NCI-H2227 treated with DMSO at 0.1 percent for 48 hours (cell line): ENCODE measurements at regions not wholly inside any gene's neighbourhood (a gene's known extent, or its start where the extent isn't known, plus 50 kb on each side); places are given as distances from the start of the nearest gene placed in this dataset.
A peak's percentile ranks its signal among the peaks of the same experiment; 100 is the strongest.
"Not testable (repeated sequence)": the region's sequence is repeated elsewhere in the genome, so short reads cannot be mapped to it uniquely, and the experiment has no call there.

Experiments
- DNase-seq: peaks from one replicate; lab custom pipeline; 2025; lab: John Stamatoyannopoulos, UW

DNA sequence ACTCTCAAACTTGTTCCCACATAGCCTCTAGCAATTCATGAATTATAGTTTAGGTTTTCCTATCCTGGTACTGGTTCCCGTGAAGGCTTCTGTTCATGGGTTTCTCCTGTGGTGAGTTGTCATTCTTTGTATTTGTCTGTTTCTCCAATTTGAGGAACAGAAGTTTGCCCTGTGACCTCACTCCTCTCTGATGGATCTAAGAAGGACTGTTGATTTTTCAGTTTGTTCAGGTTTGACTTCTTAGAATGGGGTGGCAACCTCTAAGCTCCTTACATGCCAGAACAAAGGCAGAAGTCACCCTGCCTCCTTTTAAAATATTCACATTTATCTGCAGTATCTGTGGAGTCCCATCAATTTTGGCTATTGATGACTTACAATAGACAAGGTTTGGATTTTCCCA, 354.0 kb downstream of the SPRY2 start:
- DNase-seq, result no peak

GRCh38 chr13:79974935-79975650, 365.8 kb downstream of the SPRY2 start:
- not testable (repeated sequence) for DNase-seq

- DNase-seq, result no peak
Measured at GRCh38 chr13:79973533-79973963, 367.4 kb downstream of the SPRY2 start.

DNA sequence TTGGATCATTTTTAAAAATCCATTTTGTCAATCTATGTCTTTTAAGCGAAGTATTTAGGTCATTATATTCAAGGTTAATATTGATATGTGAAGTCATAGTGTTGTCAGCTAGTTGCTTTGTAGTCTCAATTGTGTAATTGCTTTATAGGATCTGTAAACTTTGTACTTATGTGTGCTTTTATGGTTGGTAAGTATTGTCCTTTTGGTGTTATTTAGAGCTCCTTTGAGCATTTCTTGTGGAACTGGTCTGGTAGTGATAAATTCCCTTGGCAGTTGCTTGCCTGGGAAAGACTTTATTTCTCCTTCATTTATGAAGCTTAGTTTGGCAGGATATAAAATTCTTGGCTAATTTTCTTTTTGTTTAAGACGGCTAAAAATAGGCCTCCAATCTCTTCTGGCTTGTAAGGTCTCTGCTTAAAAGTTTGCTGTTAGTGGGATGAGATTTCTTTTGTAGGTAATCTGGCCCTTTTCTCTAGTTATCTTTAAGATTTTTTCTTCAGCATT, 368.8 kb downstream of the SPRY2 start:
- DNase-seq, result no peak

DNA sequence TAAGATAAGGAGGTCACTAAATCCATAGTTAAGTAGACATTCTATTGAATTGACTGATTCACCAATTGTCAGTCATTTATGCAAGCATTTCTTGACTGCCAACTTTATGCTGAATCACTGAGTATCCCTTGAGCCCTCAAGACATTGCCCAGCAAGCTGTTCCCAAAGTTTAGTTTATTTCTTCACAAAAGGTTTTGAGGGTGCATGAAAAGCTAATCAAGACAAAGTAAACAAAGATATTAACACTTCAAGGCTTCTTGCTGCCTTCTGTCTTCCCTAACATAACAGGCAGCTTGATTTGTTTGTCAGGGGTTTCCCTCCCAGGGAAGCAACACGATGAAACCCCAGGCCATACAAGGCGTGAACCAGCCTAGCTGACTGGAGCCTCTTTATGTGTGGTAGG, 374.4 kb downstream of the SPRY2 start:
- no peak for DNase-seq

DNA sequence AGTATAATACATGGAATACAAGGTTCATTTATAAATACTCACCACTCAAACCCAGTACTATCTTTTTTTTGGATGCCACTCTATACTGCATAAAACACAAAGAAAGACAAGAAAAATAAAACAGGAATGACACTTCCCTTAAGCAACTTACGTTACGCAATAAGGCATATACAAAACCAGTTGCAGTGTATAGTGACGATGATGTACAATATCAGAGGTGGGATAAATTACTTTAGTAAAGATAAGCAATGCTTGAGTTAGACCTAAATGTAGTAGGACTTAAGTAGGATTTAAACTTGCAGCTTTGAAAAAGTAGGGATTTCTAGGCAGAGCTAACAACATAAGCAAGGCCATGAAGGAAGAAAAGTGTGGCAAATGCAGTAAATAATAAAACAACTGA, 374.9 kb downstream of the SPRY2 start:
- no peak for DNase-seq

DNA sequence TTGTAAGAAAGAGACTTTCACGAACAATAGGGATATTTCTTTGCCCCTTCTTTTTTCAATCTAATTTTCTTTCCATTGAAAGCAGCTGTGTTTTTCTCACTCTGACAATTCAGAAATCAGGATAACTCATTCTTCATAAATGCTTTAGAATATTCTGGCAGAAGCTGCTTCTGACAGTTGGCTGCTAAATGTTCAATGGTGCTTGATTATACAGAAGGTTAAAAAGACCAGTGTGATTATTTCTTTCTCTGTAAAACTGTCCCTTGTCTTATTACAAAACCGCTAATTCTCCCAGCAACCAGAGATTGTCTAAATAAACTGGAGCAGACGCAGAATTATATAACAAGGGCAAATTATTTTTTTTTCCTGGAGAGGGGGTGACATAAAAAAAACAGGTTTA, 394.4 kb downstream of the SPRY2 start:
- no peak for DNase-seq

DNA sequence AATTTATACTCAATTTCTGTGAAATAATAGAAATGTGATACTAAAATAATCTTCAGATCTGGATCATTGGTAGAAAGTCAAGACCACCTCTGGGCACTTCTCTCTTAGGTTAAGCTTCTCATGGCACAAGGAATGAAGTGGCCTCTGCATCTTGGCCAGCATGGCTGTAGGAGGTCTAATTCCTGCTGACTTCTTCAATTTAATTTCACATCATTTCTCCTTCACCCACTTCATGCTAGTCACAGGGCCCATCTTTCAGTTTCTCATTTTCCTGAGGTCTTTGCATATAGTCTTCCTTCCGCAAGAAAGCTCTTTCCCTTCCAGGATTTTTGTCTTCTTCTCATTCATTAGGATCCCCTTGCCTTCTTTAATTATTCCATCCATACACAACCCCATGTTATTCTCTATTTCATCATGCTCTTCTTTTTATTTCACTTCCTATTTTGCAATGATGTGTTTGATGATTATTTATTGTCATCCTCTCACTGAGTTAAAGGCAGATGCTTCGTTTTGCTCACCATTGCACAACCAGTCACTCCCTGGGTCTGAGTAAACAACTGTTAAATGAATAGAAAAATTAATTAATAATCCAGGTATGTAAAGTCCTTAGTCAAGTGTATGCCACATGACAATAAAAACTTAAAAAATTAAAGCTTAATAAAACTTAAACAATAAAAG, 397.4 kb downstream of the SPRY2 start:
- no peak for DNase-seq

- DNase-seq, result no peak
Measured at GRCh38 chr13:79941752-79942151, 399.2 kb downstream of the SPRY2 start.

DNA sequence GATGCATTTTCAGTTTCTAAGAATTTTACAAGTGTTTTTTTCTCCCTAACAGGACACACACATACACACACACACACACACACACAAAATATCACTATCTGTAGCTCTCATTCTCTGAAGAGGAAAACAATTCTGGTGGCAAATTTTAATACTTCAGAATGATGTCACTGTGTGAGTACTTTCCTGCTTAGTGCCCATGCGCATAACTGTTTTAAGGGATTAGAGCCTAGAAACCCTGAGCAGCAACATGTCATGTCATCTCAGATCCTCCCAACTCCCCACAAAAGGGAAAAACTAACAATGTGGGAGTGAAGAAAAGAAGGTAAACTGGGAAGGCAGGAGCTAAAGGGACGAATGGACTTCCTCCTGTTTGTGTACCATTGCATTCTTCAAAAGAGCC, 401.2 kb downstream of the SPRY2 start:
- DNase-seq, result no peak

DNA sequence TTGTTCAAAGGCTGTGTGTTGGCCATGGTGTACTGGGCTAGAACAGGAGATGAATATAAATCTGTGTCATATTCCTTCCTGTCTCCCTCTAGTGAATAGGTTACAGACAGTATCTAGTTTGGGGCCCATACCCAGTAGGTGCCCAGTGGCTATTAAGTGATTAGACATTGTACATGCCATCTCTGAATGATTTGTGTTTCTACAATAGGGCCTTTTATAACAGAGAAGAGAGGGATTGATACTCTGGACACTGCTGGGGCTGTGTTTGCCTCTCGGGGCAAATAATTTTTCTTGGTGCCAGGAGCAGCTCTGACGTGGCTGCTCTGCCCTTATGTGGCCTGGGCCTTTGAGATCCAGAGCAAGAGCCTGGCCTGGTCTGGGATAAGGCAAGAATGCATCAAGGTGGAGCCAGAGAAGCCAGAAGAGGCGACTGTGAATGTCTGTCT, 403.1 kb downstream of the SPRY2 start:
- DNase-seq, result no peak

- DNase-seq, result no peak
Measured at GRCh38 chr13:79937311-79937710, 403.6 kb downstream of the SPRY2 start.

GRCh38 chr13:79936368-79937136, 404.4 kb downstream of the SPRY2 start:
- DNase-seq, result no peak

- no peak for DNase-seq
Measured at GRCh38 chr13:79935121-79935520, 405.8 kb downstream of the SPRY2 start.

- no peak for DNase-seq
Measured at GRCh38 chr13:79933389-79933788, 407.5 kb downstream of the SPRY2 start.

DNA sequence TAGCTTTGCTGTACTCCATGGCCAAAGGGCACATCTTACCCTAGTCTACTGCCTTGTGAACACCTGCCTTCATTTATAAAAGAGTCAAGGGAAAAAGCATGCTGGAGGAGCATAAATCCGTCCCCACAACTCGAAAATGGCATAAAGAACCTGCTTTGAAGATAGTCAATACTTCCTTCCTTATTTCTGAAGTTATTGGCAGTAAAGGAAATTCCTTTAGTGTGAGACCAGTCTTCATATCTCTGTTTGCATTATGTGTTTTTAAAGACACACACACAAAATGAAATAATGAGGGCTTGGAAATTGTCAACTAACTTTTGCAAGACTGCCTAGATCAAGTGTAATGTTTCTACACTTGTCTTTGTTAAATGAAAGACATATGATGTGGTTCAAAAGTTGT, 408.4 kb downstream of the SPRY2 start:
- DNase-seq, result no peak

- DNase-seq, result not testable (repeated sequence)
Measured at GRCh38 chr13:79923973-79924556, 416.9 kb downstream of the SPRY2 start.

GRCh38 chr13:79919091-79919490, 421.8 kb downstream of the SPRY2 start:
- no peak for DNase-seq

DNA sequence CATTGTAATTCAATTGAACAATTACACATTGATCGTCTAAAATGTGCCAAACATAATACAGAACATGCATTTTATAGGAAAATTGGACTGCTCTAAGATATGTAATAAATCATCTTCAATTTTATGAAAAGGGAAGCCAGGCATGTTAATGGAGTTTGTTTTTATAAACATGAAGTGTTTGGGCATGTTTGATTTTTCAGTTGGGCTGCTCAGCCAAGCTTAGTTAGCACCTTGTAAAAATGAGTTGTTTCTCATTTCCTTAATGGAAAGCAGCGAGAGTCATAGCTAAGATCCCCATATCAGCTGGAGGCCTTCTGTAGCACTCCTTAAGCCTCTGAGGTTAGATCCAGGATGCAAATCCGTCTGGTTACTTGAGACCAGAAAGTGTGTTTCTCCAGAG, 422.3 kb downstream of the SPRY2 start:
- DNase-seq, result no peak

GRCh38 chr13:79917628-79918027, 423.3 kb downstream of the SPRY2 start:
- no peak for DNase-seq

DNA sequence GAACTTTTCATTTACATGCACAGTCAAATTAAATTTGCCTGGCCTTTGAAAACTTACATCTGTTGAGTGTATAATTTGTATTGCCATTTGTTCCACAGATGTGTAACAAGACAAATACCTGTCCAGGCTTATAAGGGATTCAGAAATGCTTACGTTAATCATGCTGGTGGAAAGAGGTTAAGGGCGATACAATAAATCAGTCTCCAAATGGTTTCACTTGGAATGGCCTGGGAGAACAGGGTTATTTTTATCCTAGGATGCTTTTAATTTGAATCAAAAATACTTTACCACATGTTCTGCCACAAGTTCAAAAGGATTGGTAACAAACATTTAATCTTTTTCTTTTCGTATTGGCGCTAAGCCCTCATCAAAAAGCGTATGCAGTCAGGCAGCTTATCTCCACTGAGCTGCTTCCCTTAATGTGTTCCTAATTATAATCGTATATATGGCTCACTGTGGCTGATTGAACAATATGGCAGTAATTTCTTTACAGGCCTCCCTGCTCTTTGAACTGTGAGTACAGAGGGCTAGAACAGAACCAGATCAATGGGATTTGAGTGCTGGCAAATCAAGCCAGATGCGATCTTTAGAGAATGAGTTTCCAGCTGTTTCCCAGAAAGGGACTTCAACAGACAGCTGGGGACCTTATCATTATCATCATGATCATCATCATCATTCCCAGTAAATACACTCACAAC, 425.7 kb downstream of the SPRY2 start:
- peak; percentile 8 for DNase-seq
